Naive thymus-derived CD4-positive, alpha-beta T cell (primary cell): ENCODE measurements at regions not wholly inside any gene's neighbourhood (a gene's known extent, or its start where the extent isn't known, plus 50 kb on each side); places are given as distances from the start of the nearest gene placed in this dataset.
"Not testable (repeated sequence)": the region's sequence is repeated elsewhere in the genome, so short reads cannot be mapped to it uniquely, and the experiment has no call there.

Experiments used
- ATAC-seq: fragments of 150-1000 bp; cut with Tn5 transposase; 2 replicates; pipeline ENCODE4 v1.10.0; 2021; ENCODE audit warnings: mild to moderate bottlenecking, moderate library complexity
- CTCF ChIA-PET: fragments of 350-600 bp; sonication (Branson Sonifier 250); formaldehyde crosslinking; loops from one replicate; lab custom pipeline; 2021; ENCODE audit warnings: antibody characterized with exemption; lab: Charles Lee
- POLR2A ChIA-PET: fragments of 350-600 bp; sonication (Branson Sonifier 250); formaldehyde crosslinking; loops from one replicate; lab custom pipeline; 2021; ENCODE audit warnings: antibody characterized with exemption, inconsistent platforms; lab: Charles Lee
- DNase-seq, 9 donors: peaks; one replicate each; pipeline versions ENCODE4 v3.0.0 to v3.0.0-alpha.2; 2020 to 2022; ENCODE audit warnings: mixed read lengths in 1 of 9
- H3K27ac ChIP-seq: one replicate; pipeline ENCODE4 v1.7.0; 2013; ENCODE audit warnings: mild to moderate bottlenecking, low read depth, low read length, moderate library complexity
- H3K27me3 ChIP-seq, 2 donors: one replicate each; pipeline ENCODE4 v1.7.0; 2013; ENCODE audit warnings: low read length in 2 of 2, mild to moderate bottlenecking in 2 of 2, moderate library complexity in 2 of 2; ENCODE audit not compliant: control insufficient read depth in 2 of 2, insufficient read depth in 2 of 2
- H3K36me3 ChIP-seq, 3 experiments: 1 replicate in 2 of 3; 2 replicates in 1 of 3; pipeline ENCODE4 v1.7.0; 2013; ENCODE audit warnings: low read length in 3 of 3, mild to moderate bottlenecking in 3 of 3, moderate library complexity in 1 of 3; ENCODE audit not compliant: insufficient read depth in 3 of 3, control insufficient read depth in 2 of 3
- H3K4me1 ChIP-seq, 2 donors: one replicate each; pipeline ENCODE4 v1.7.0; 2013; ENCODE audit warnings: low read length in 2 of 2, mild to moderate bottlenecking in 2 of 2, moderate library complexity in 1 of 2; ENCODE audit not compliant: control insufficient read depth in 2 of 2, insufficient read depth in 2 of 2
- H3K4me3 ChIP-seq: 2 replicates; pipeline ENCODE4 v1.7.0; 2013; ENCODE audit warnings: mild to moderate bottlenecking, low read length
- H3K9me3 ChIP-seq, 3 experiments: 1 replicate in 2 of 3; 2 replicates in 1 of 3; pipeline ENCODE4 v1.7.0; 2013; ENCODE audit warnings: low read length in 3 of 3; ENCODE audit not compliant: control insufficient read depth in 2 of 3
- H3K27ac Mint-ChIP-seq, 9 donors: one replicate each; pipeline ENCODE4 v1.8.0; 2020 to 2022; ENCODE audit warnings: mixed read lengths in 9 of 9, mild to moderate bottlenecking in 8 of 9, moderate library complexity in 5 of 9, inconsistent platforms in 2 of 9
- H3K27me3 Mint-ChIP-seq, 5 donors: one replicate each; pipeline ENCODE4 v1.8.0; 2021 to 2022; ENCODE audit warnings: mixed read lengths in 5 of 5, mild to moderate bottlenecking in 1 of 5
- H3K36me3 Mint-ChIP-seq, 5 donors: one replicate each; pipeline ENCODE4 v1.8.0; 2020 to 2022; ENCODE audit warnings: mixed read lengths in 5 of 5, mild to moderate bottlenecking in 3 of 5, inconsistent platforms in 1 of 5
- H3K4me1 Mint-ChIP-seq, 7 donors: one replicate each; pipeline ENCODE4 v1.8.0; 2020 to 2022; ENCODE audit warnings: mixed read lengths in 7 of 7, mild to moderate bottlenecking in 3 of 7, inconsistent platforms in 1 of 7
- H3K4me3 Mint-ChIP-seq, 10 donors: one replicate each; pipeline ENCODE4 v1.8.0; 2020 to 2022; ENCODE audit warnings: mild to moderate bottlenecking in 10 of 10, mixed read lengths in 10 of 10, moderate library complexity in 6 of 10, inconsistent platforms in 2 of 10
- H3K9me3 Mint-ChIP-seq, 11 donors: one replicate each; pipeline ENCODE4 v1.8.0; 2020 to 2022; ENCODE audit warnings: mixed read lengths in 11 of 11, mild to moderate bottlenecking in 4 of 11, inconsistent platforms in 1 of 11, moderate library complexity in 1 of 11
- intact Hi-C, 2 donors: fragments of 100-400 bp; cut with micrococcal nuclease; formaldehyde crosslinking; loops; one replicate each; pipeline ENCODE4 v1.15.1; 2023

GRCh38 chr7:145718129-145718528 is 398.5 kb upstream of the CNTNAP2 start:
- H3K4me3 Mint-ChIP-seq = no peak overlapping the region
- no peak overlapping the region for H3K27ac Mint-ChIP-seq
- Histone ChIP-seq H3K9me3 (no peaks in the 10 kb centered on the region), H3K27ac (no peak overlapping the region), H3K27me3 (no peaks in the 10 kb centered on the region), H3K36me3 (no peaks in the 10 kb centered on the region), H3K4me1 (no peaks in the 10 kb centered on the region), H3K4me3 (no peak overlapping the region)
- H3K4me1 Mint-ChIP-seq = no peaks in the 10 kb centered on the region
- CTCF ChIA-PET = no interaction called here
- ATAC-seq (no peak), DNase-seq (no peak)
- intact Hi-C loops = no loop called here
- POLR2A ChIA-PET = no interaction called here
- H3K36me3 Mint-ChIP-seq = no peaks in the 10 kb centered on the region
- H3K27me3 Mint-ChIP-seq = no peaks in the 10 kb centered on the region
- peaks cover 0 to 17% (median 4%) of the 10 kb centered on the region in 11 donors for H3K9me3 Mint-ChIP-seq

- ATAC-seq (no peak), DNase-seq (no peak)
- no peaks in the 10 kb centered on the region for H3K36me3 Mint-ChIP-seq
- H3K9me3 ChIP-seq = no peaks in the 10 kb centered on the region
- no peak overlapping the region for H3K27ac Mint-ChIP-seq
- H3K4me3 ChIP-seq = no peak overlapping the region
- POLR2A ChIA-PET = no interaction called here
- H3K4me1 Mint-ChIP-seq = no peaks in the 10 kb centered on the region
- H3K27me3 Mint-ChIP-seq = no peaks in the 10 kb centered on the region
- no peak overlapping the region for H3K4me3 Mint-ChIP-seq
- intact Hi-C loops = no loop called here
- CTCF ChIA-PET = no interaction called here
- no peaks in the 10 kb centered on the region for H3K36me3 ChIP-seq
- H3K4me1 ChIP-seq = no peaks in the 10 kb centered on the region
- no peaks in the 10 kb centered on the region for H3K27me3 ChIP-seq
- peaks cover 0 to 16% (median 6%) of the 10 kb centered on the region in 11 donors for H3K9me3 Mint-ChIP-seq
- no peak overlapping the region for H3K27ac ChIP-seq
Observed at GRCh38 chr7:145700488-145700887, 416.1 kb upstream of the CNTNAP2 start.

GRCh38 chr7:145698526-145699262 is 417.9 kb upstream of the CNTNAP2 start:
- intact Hi-C loops = no loop called here
- DNase-seq (no peak), ATAC-seq (no peak)
- Histone ChIP-seq H3K9me3 (no peaks in the 10 kb centered on the region), H3K27me3 (no peaks in the 10 kb centered on the region), H3K27ac (no peak overlapping the region), H3K4me3 (no peak overlapping the region), H3K36me3 (no peaks in the 10 kb centered on the region), H3K4me1 (no peaks in the 10 kb centered on the region)
- CTCF ChIA-PET = no interaction called here
- Mint-ChIP-seq H3K9me3 (peaks cover 0 to 12% (median 6%) of the 10 kb centered on the region in 11 donors), H3K4me1 (no peaks in the 10 kb centered on the region), H3K27me3 (no peaks in the 10 kb centered on the region), H3K4me3 (no peak overlapping the region), H3K36me3 (no peaks in the 10 kb centered on the region), H3K27ac (no peak overlapping the region)
- POLR2A ChIA-PET = no interaction called here

GRCh38 chr7:145697412-145698107 is 419.0 kb upstream of the CNTNAP2 start:
- CTCF ChIA-PET, intact Hi-C loops, H3K27ac ChIP-seq, H3K27me3 Mint-ChIP-seq, H3K4me3 ChIP-seq, ATAC-seq, H3K27ac Mint-ChIP-seq, H3K4me1 Mint-ChIP-seq, POLR2A ChIA-PET, H3K4me1 ChIP-seq, H3K4me3 Mint-ChIP-seq, H3K36me3 ChIP-seq, DNase-seq, H3K36me3 Mint-ChIP-seq, H3K27me3 ChIP-seq, H3K9me3 ChIP-seq: not testable (repeated sequence)
- peaks cover 0 to 12% (median 6%) of the 10 kb centered on the region in 11 donors for H3K9me3 Mint-ChIP-seq

GRCh38 chr7:145696071-145696470 is 420.5 kb upstream of the CNTNAP2 start:
- CTCF ChIA-PET = no interaction called here
- intact Hi-C loops = no loop called here

GRCh38 chr7:145692237-145692950 is 424.2 kb upstream of the CNTNAP2 start:
- Mint-ChIP-seq H3K4me1 (no peaks in the 10 kb centered on the region), H3K27me3 (no peaks in the 10 kb centered on the region), H3K4me3 (no peak overlapping the region), H3K36me3 (no peaks in the 10 kb centered on the region), H3K9me3 (peaks cover 0 to 19% (median 6%) of the 10 kb centered on the region in 11 donors), H3K27ac (no peak overlapping the region)
- ATAC-seq (no peak), DNase-seq (no peak)
- Histone ChIP-seq H3K36me3 (no peaks in the 10 kb centered on the region), H3K9me3 (no peaks in the 10 kb centered on the region), H3K4me3 (no peak overlapping the region), H3K27me3 (no peaks in the 10 kb centered on the region), H3K27ac (no peak overlapping the region), H3K4me1 (no peaks in the 10 kb centered on the region)
- POLR2A ChIA-PET = no interaction called here
- intact Hi-C loops = no loop called here
- CTCF ChIA-PET = no interaction called here

More at GRCh38 chr7:145696071-145696470, 420.5 kb upstream of the CNTNAP2 start:
- Mint-ChIP-seq H3K27me3 (no peaks in the 10 kb centered on the region), H3K4me3 (no peak overlapping the region), H3K36me3 (no peaks in the 10 kb centered on the region), H3K9me3 (peaks cover 0 to 12% (median 6%) of the 10 kb centered on the region in 11 donors), H3K27ac (no peak overlapping the region), H3K4me1 (no peaks in the 10 kb centered on the region)
- H3K27ac ChIP-seq = no peak overlapping the region
- no peak for ATAC-seq
- no peak for DNase-seq
- H3K4me1 ChIP-seq = no peaks in the 10 kb centered on the region
- H3K36me3 ChIP-seq = no peaks in the 10 kb centered on the region
- POLR2A ChIA-PET = no interaction called here
- no peaks in the 10 kb centered on the region for H3K9me3 ChIP-seq
- H3K27me3 ChIP-seq = no peaks in the 10 kb centered on the region
- no peak overlapping the region for H3K4me3 ChIP-seq
